ENCODE measurements at regions not wholly inside any gene's neighbourhood (a gene's known extent, or its start where the extent isn't known, plus 50 kb on each side); places are given as distances from the start of the nearest gene placed in this dataset.

- Histone ChIP-seq H3K14ac (ENCODE audit: insufficient read depth, low read length) (no peak overlapping the region), H4K91ac (ENCODE audit: insufficient read length, low read depth, low read length) (no peak overlapping the region), H3K9ac (ENCODE audit: extremely low read depth, insufficient read length, low read length) (no peak overlapping the region), H2BK5ac (ENCODE audit: insufficient read length, low read length) (no peak overlapping the region), H2AK5ac (ENCODE audit: insufficient read length, low read length) (no peak overlapping the region), H3K23ac (ENCODE audit: insufficient read length, low read depth, low read length) (no peak overlapping the region), H3T11ph (ENCODE audit: low read length) (no peak overlapping the region), H2BK15ac (ENCODE audit: low read depth, low read length) (no peak overlapping the region), H2AFZ (ENCODE audit: low read length) (no peak overlapping the region), H3K27ac (ENCODE audit: insufficient read length, low read depth, low read length) (no peak overlapping the region), H3K4ac (ENCODE audit: low read depth, low read length) (no peak overlapping the region), H3K18ac (ENCODE audit: insufficient read length, low read depth, low read length) (no peak overlapping the region), H3K9me3 (ENCODE audit: control insufficient read depth, low read depth, low read length) (no peaks in the 10 kb centered on the region), H3K79me1 (ENCODE audit: insufficient read depth, low read depth, low read length, poor library complexity, severe bottlenecking) (no peaks in the 10 kb centered on the region), H2BK120ac (ENCODE audit: low read depth, low read length, poor library complexity, severe bottlenecking) (no peak overlapping the region), H3K27me3 (ENCODE audit: insufficient read depth, low read length) (no peaks in the 10 kb centered on the region), H2BK20ac (ENCODE audit: low read depth, low read length, poor library complexity, severe bottlenecking) (no peak overlapping the region), H3K56ac (ENCODE audit: insufficient read length, low read depth, low read length) (no peak overlapping the region), H4K5ac (ENCODE audit: insufficient read length, low read depth, low read length) (no peak overlapping the region), H3K4me2 (ENCODE audit: insufficient read depth, insufficient read length, low read length) (no peak overlapping the region), H2BK12ac (ENCODE audit: insufficient read length, low read depth, low read length) (no peak overlapping the region), H3K79me2 (ENCODE audit: insufficient read depth, low read length) (no peaks in the 10 kb centered on the region), H3K23me2 (ENCODE audit: insufficient read length, low read depth, low read length, poor library complexity, severe bottlenecking) (no peaks in the 10 kb centered on the region), H4K20me1 (ENCODE audit: control insufficient read depth, insufficient read depth, insufficient read length) (no peaks in the 10 kb centered on the region), H3K4me1 (ENCODE audit: insufficient read depth, low read length) (no peaks in the 10 kb centered on the region), H4K8ac (replicated peaks; ENCODE audit: insufficient read length, low read depth, low read length) (no peak overlapping the region)
- Mint-ChIP-seq H3K4me1 (no peaks in the 10 kb centered on the region), H3K9me3 (peaks cover 4 to 13% of the 10 kb centered on the region in 2 experiments; a peak in 3 of 5 replicates), H3K4me3 (no peak overlapping the region), H3K27me3 (ENCODE audit: low read depth) (no peaks in the 10 kb centered on the region), H3K27ac (no peak overlapping the region), H3K36me3 (ENCODE audit: insufficient read depth in 1 of 3, low read depth in 3 of 3) (no peaks in the 10 kb centered on the region)
- TF ChIP-seq CTCF (conservative IDR thresholded peaks at IDR 0.05), result no peak
- DNase-seq, result no peak
These were observed 160.3 kb downstream of the CXXC4 start for GRCh38 chr4:104334410-104334809.

Measured in H9 (cell line).